Esophagus muscularis mucosa (tissue), 4 donors: ENCODE measurements at regions not wholly inside any gene's neighbourhood (a gene's known extent, or its start where the extent isn't known, plus 50 kb on each side); places are given as distances from the start of the nearest gene placed in this dataset.

ENCODE experiments used
- CTCF ChIP-seq, 3 experiments: fragments of 200-600 bp in 2 of 3; fragments of 450-650 bp in 1 of 3; sonication (generic) in 2 of 3; IDR thresholded peaks; one replicate each; pipeline ENCODE4 v1.5.1; 2017 to 2019; ENCODE audit warnings: antibody characterized with exemption in 3 of 3, mild to moderate bottlenecking in 2 of 3, moderate library complexity in 1 of 3
- EP300 ChIP-seq: sonication (generic); formaldehyde crosslinking; IDR thresholded peaks from one replicate; pipeline ENCODE4 v1.6.1; 2017; ENCODE audit warnings: antibody characterized with exemption
- POLR2A ChIP-seq: fragments of 450-650 bp; IDR thresholded peaks from one replicate; pipeline ENCODE4 v1.6.1; 2017; ENCODE audit warnings: antibody characterized with exemption, moderate library complexity, mild to moderate bottlenecking, low read depth

- TF ChIP-seq CTCF (IDR thresholded peaks at IDR 0.05) (no peak), POLR2A (no peak), EP300 (no peak)
Observed at GRCh38 chr4:62822306-62822705, 1586.9 kb downstream of the TECRL start.
